PFSK-1 (cell line): ENCODE measurements at regions not wholly inside any gene's neighbourhood (a gene's known extent, or its start where the extent isn't known, plus 50 kb on each side); places are given as distances from the start of the nearest gene placed in this dataset.

Experiments
- POLR2AphosphoS5 ChIP-seq: IDR thresholded peaks from 2 replicates; pipeline ENCODE4 v1.6.1; 2012; ENCODE audit warnings: low read depth, mild to moderate bottlenecking, control low read depth, low read length, moderate library complexity
- REST ChIP-seq, 2 experiments: IDR thresholded peaks; 2 replicates each; pipeline versions ENCODE4 v1.6.1 to v1.8.0; 2011 to 2012; ENCODE audit warnings: low read depth in 2 of 2, low read length in 2 of 2, control low read depth in 1 of 2, inconsistent platforms in 1 of 2, mild to moderate bottlenecking in 1 of 2, moderate library complexity in 1 of 2; ENCODE audit not compliant: insufficient read depth in 1 of 2
- TAF1 ChIP-seq: IDR thresholded peaks from 2 replicates; pipeline ENCODE4 v1.6.1; 2012; ENCODE audit warnings: low read length, control low read depth, borderline replicate concordance; ENCODE audit not compliant: insufficient read depth

GRCh38 chr18:65628390-65628789, 122.4 kb upstream of the CDH7 start:
- TF ChIP-seq POLR2AphosphoS5 = no peak
- no peak for TF ChIP-seq REST (IDR thresholded peaks at IDR 0.05; ENCODE audit: insufficient read depth in 1 of 2, low read depth in 2 of 2, low read length in 2 of 2)
- no peak for TF ChIP-seq TAF1
